ENCODE measurements at regions not wholly inside any gene's neighbourhood (a gene's known extent, or its start where the extent isn't known, plus 50 kb on each side); places are given as distances from the start of the nearest gene placed in this dataset.

DNA sequence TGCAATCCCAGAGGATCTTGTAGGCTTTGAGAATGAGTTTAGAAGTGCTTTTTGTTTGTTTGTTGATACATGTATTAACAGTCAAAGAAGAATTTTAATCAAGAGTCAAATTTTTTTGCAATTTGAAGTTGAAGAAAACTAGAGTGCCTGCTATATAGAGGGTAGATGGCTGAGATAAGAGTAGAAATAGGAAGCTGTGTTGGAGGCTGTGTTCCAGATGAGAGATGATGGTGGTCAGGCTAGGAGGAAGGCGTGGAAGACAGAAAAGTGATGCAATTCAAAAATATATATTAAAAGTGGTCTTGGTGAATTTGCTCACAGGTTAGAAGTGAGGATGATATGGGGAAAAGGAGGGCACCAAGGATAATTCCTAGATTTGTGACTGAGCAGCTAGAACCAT lies 978.3 kb downstream of the BCL11A start:
- H2AFZ ChIP-seq (ENCODE audit: low read depth, low read length): no peak overlapping the region
- H3K4me2 ChIP-seq (ENCODE audit: low read length): no peak overlapping the region
- H3K36me3 ChIP-seq (ENCODE audit: insufficient read depth, low read length): no peaks in the 10 kb centered on the region
- no peaks in the 10 kb centered on the region for H4K20me1 ChIP-seq (ENCODE audit: insufficient read depth)
- H3K79me2 ChIP-seq (replicated peaks; ENCODE audit: insufficient read depth, low read length): no peaks in the 10 kb centered on the region
- no peaks in the 10 kb centered on the region for H3K27me3 ChIP-seq (ENCODE audit: insufficient read depth, low read depth, low read length)
- no peaks in the 10 kb centered on the region for H3K9me3 ChIP-seq (ENCODE audit: low read length)
- no peak overlapping the region for H3K9ac ChIP-seq (ENCODE audit: low read length)
- H3F3A ChIP-seq (ENCODE audit: insufficient read depth, low read length, poor library complexity, severe bottlenecking): no peaks in the 10 kb centered on the region
- no peaks in the 10 kb centered on the region for H3K9me2 ChIP-seq (ENCODE audit: insufficient read depth, low read length)
- H3K4me3 ChIP-seq (ENCODE audit: low read length): no peak overlapping the region
- H3K27ac ChIP-seq (ENCODE audit: low read length): no peak overlapping the region
- TF ChIP-seq MXI1 (conservative IDR thresholded peaks at IDR 0.05; ENCODE audit: poor library complexity, severe bottlenecking) (no peak), RAD21 (conservative IDR thresholded peaks at IDR 0.05) (no peak), TAF1 (IDR thresholded peaks at IDR 0.05; ENCODE audit: low read depth) (no peak), SMC3 (conservative IDR thresholded peaks at IDR 0.05; ENCODE audit: poor library complexity) (no peak), EZH2 (IDR thresholded peaks at IDR 0.05; ENCODE audit: borderline replicate concordance, insufficient read depth, low read length, poor library complexity, severe bottlenecking) (no peak), EP300 (conservative IDR thresholded peaks at IDR 0.05; ENCODE audit: poor library complexity, severe bottlenecking) (no peak), POLR2AphosphoS5 (IDR thresholded peaks at IDR 0.05) (no peak)
- TF ChIP-seq, protein P1, sequence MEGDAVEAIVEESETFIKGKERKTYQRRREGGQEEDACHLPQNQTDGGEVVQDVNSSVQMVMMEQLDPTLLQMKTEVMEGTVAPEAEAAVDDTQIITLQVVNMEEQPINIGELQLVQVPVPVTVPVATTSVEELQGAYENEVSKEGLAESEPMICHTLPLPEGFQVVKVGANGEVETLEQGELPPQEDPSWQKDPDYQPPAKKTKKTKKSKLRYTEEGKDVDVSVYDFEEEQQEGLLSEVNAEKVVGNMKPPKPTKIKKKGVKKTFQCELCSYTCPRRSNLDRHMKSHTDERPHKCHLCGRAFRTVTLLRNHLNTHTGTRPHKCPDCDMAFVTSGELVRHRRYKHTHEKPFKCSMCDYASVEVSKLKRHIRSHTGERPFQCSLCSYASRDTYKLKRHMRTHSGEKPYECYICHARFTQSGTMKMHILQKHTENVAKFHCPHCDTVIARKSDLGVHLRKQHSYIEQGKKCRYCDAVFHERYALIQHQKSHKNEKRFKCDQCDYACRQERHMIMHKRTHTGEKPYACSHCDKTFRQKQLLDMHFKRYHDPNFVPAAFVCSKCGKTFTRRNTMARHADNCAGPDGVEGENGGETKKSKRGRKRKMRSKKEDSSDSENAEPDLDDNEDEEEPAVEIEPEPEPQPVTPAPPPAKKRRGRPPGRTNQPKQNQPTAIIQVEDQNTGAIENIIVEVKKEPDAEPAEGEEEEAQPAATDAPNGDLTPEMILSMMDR (IDR thresholded peaks at IDR 0.05; ENCODE audit: poor library complexity, severe bottlenecking): no peak
- TF ChIP-seq, protein P2, sequence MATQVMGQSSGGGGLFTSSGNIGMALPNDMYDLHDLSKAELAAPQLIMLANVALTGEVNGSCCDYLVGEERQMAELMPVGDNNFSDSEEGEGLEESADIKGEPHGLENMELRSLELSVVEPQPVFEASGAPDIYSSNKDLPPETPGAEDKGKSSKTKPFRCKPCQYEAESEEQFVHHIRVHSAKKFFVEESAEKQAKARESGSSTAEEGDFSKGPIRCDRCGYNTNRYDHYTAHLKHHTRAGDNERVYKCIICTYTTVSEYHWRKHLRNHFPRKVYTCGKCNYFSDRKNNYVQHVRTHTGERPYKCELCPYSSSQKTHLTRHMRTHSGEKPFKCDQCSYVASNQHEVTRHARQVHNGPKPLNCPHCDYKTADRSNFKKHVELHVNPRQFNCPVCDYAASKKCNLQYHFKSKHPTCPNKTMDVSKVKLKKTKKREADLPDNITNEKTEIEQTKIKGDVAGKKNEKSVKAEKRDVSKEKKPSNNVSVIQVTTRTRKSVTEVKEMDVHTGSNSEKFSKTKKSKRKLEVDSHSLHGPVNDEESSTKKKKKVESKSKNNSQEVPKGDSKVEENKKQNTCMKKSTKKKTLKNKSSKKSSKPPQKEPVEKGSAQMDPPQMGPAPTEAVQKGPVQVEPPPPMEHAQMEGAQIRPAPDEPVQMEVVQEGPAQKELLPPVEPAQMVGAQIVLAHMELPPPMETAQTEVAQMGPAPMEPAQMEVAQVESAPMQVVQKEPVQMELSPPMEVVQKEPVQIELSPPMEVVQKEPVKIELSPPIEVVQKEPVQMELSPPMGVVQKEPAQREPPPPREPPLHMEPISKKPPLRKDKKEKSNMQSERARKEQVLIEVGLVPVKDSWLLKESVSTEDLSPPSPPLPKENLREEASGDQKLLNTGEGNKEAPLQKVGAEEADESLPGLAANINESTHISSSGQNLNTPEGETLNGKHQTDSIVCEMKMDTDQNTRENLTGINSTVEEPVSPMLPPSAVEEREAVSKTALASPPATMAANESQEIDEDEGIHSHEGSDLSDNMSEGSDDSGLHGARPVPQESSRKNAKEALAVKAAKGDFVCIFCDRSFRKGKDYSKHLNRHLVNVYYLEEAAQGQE (IDR thresholded peaks at IDR 0.05; ENCODE audit: borderline replicate concordance): no peak

DNA sequence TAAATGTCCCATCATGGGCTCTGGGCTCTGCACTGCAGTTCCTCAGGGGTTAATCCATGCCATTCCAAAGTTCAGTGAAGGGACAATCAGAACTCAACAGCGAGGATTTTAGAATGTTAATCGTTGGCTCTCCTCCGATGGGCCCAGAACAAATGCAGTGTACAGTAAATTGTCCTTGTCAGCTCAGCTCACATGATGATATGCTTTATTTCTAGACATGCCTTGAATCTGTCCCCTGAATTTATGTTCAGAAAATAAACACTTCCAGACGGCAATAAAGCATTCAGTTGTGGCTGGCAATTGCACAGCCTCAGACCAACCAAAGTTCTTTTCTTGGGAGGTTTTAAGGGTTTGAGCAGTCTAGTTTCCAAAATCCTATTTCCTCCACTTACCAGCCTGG lies 981.2 kb downstream of the BCL11A start:
- Histone ChIP-seq H3F3A (ENCODE audit: insufficient read depth, low read length, poor library complexity, severe bottlenecking) (no peaks in the 10 kb centered on the region), H3K4me2 (ENCODE audit: low read length) (no peak overlapping the region), H3K36me3 (ENCODE audit: insufficient read depth, low read length) (no peaks in the 10 kb centered on the region), H3K9ac (ENCODE audit: low read length) (no peak overlapping the region), H3K9me3 (ENCODE audit: low read length) (no peaks in the 10 kb centered on the region), H3K27me3 (ENCODE audit: insufficient read depth, low read depth, low read length) (no peaks in the 10 kb centered on the region), H3K79me2 (replicated peaks; ENCODE audit: insufficient read depth, low read length) (no peaks in the 10 kb centered on the region), H4K20me1 (ENCODE audit: insufficient read depth) (no peaks in the 10 kb centered on the region), H3K27ac (ENCODE audit: low read length) (no peak overlapping the region), H3K9me2 (ENCODE audit: insufficient read depth, low read length) (no peaks in the 10 kb centered on the region), H3K4me3 (ENCODE audit: low read length) (no peak overlapping the region), H2AFZ (ENCODE audit: low read depth, low read length) (no peak overlapping the region)
- TF ChIP-seq EP300 (conservative IDR thresholded peaks at IDR 0.05; ENCODE audit: poor library complexity, severe bottlenecking): peak; percentile 12
- TF ChIP-seq, protein P2 (IDR thresholded peaks at IDR 0.05; ENCODE audit: borderline replicate concordance): no peak
- no peak for TF ChIP-seq POLR2AphosphoS5 (IDR thresholded peaks at IDR 0.05)
